C1 segment of cervical spinal cord (tissue), 14 donors: ENCODE measurements at regions not wholly inside any gene's neighbourhood (a gene's known extent, or its start where the extent isn't known, plus 50 kb on each side); places are given as distances from the start of the nearest gene placed in this dataset.
A peak's percentile ranks its signal among the peaks of the same experiment; 100 is the strongest.

ENCODE experiments used
- DNase-seq, 14 donors: peaks; one replicate each; lab custom pipeline; 2025; lab: John Stamatoyannopoulos, UW

GRCh38 chr18:61159246-61159645 lies 174.0 kb upstream of the CDH20 start:
- DNase-seq = no peak

GRCh38 chr18:61164321-61164720 lies 168.9 kb upstream of the CDH20 start:
- no peak for DNase-seq

GRCh38 chr18:61167902-61168301 lies 165.3 kb upstream of the CDH20 start:
- no peak for DNase-seq

- DNase-seq = no peak
These were observed 163.8 kb upstream of the CDH20 start for GRCh38 chr18:61169386-61169785.

GRCh38 chr18:61172624-61173023 lies 160.6 kb upstream of the CDH20 start:
- no peak for DNase-seq

GRCh38 chr18:61173554-61173953 lies 159.7 kb upstream of the CDH20 start:
- no peak for DNase-seq

- DNase-seq = no peak
These were observed 149.4 kb upstream of the CDH20 start for GRCh38 chr18:61183798-61184197.

GRCh38 chr18:61187971-61188370 lies 145.3 kb upstream of the CDH20 start:
- DNase-seq = no peak

- no peak for DNase-seq
These were observed 143.9 kb upstream of the CDH20 start for GRCh38 chr18:61189376-61189775.

- DNase-seq = no peak
These were observed 138.5 kb upstream of the CDH20 start for GRCh38 chr18:61194726-61195125.

GRCh38 chr18:61196750-61197149 lies 136.5 kb upstream of the CDH20 start:
- no peak for DNase-seq

GRCh38 chr18:61198486-61198885 lies 134.7 kb upstream of the CDH20 start:
- DNase-seq = no peak

GRCh38 chr18:61199171-61199848 lies 133.9 kb upstream of the CDH20 start:
- peak in 1 of 14 donors; percentile 37 for DNase-seq

- DNase-seq = no peak
These were observed 131.7 kb upstream of the CDH20 start for GRCh38 chr18:61201511-61201910.

GRCh38 chr18:61203151-61203550 lies 130.1 kb upstream of the CDH20 start:
- no peak for DNase-seq

GRCh38 chr18:61209801-61210200 lies 123.4 kb upstream of the CDH20 start:
- DNase-seq = no peak

- peak in 3 of 14 donors; percentile 17 to 99 (median 51) for DNase-seq
These were observed 117.2 kb upstream of the CDH20 start for GRCh38 chr18:61216051-61216450.

GRCh38 chr18:61222206-61222605 lies 111.0 kb upstream of the CDH20 start:
- no peak for DNase-seq

GRCh38 chr18:61225336-61225735 lies 107.9 kb upstream of the CDH20 start:
- no peak for DNase-seq

GRCh38 chr18:61236356-61237057 lies 96.7 kb upstream of the CDH20 start:
- DNase-seq = peak in 2 of 14 donors; percentile 9 to 94

- no peak for DNase-seq
These were observed 95.7 kb upstream of the CDH20 start for GRCh38 chr18:61237529-61237928.

- DNase-seq = no peak
These were observed 94.2 kb upstream of the CDH20 start for GRCh38 chr18:61239051-61239450.

- no peak for DNase-seq
These were observed 91.9 kb upstream of the CDH20 start for GRCh38 chr18:61241260-61241853.
